Heart right ventricle (tissue), 16 donors: ENCODE measurements at regions not wholly inside any gene's neighbourhood (a gene's known extent, or its start where the extent isn't known, plus 50 kb on each side); places are given as distances from the start of the nearest gene placed in this dataset.

ENCODE experiments used
- ATAC-seq, 8 donors: fragments of 200-7000 bp; cut with Tn5 transposase; one replicate each; pipeline ENCODE4 v1.9.1; 2020; ENCODE audit warnings: mild to moderate bottlenecking in 8 of 8, moderate library complexity in 8 of 8, moderate number of reproducible peaks in 1 of 8
- DNase-seq, 2 donors: peaks; one replicate each; pipeline ENCODE4 v3.0.0-alpha.2; 2020
- H3K27ac ChIP-seq, 10 donors: fragments of 200-600 bp; sonication (generic) in 2 of 10; one replicate each; pipeline versions ENCODE4 v1.5.0 to v1.8.0; 2020 to 2022; ENCODE audit warnings: mild to moderate bottlenecking in 3 of 10
- H3K27me3 ChIP-seq, 7 donors: fragments of 200-600 bp; one replicate each; pipeline ENCODE4 v1.8.0; 2021 to 2022; ENCODE audit warnings: mild to moderate bottlenecking in 2 of 7
- H3K36me3 ChIP-seq, 9 donors: fragments of 200-600 bp; sonication (generic) in 1 of 9; one replicate each; pipeline versions ENCODE4 v1.5.0 to v1.8.0; 2020 to 2022; ENCODE audit warnings: mild to moderate bottlenecking in 2 of 9
- H3K4me1 ChIP-seq, 9 donors: fragments of 200-600 bp; sonication (generic) in 1 of 9; one replicate each; pipeline versions ENCODE4 v1.5.0 to v1.8.0; 2020 to 2022; ENCODE audit warnings: mild to moderate bottlenecking in 4 of 9
- H3K4me3 ChIP-seq, 10 donors: fragments of 200-600 bp; sonication (generic) in 2 of 10; one replicate each; pipeline versions ENCODE4 v1.5.0 to v1.8.0; 2020 to 2022; ENCODE audit warnings: mild to moderate bottlenecking in 7 of 10, moderate library complexity in 2 of 10
- H3K9me3 ChIP-seq, 11 donors: fragments of 200-600 bp in 10 of 11; sonication (generic) in 2 of 11; one replicate each; pipeline versions ENCODE4 v1.5.0 to v1.8.0; 2013 to 2022; ENCODE audit warnings: mild to moderate bottlenecking in 2 of 11, control low read depth in 1 of 11, moderate library complexity in 1 of 11
- WGBS, 2 donors: extraction: QIAGEN DNeasy Blood & Tissue Kit; methylation state at CpG; one replicate each; pipeline ENCODE4 v1.1.7; 2013; ENCODE audit warnings: inconsistent platforms in 1 of 2; 5-methylcytosine and 5-hydroxymethylcytosine counted together
- intact Hi-C, 10 donors: fragments of 100-400 bp; cut with DNase I; formaldehyde crosslinking; loops; one replicate each; pipeline versions ENCODE4 v1.11.1 to v1.14.2; 2022
- TF ChIP-seq, protein P1 (sequence below), 9 donors: fragments of 200-600 bp; sonication (generic) in 2 of 9; IDR thresholded peaks; one replicate each; pipeline versions ENCODE4 v1.5.0 to v1.8.0; 2021 to 2022; ENCODE audit warnings: antibody characterized with exemption in 9 of 9, mild to moderate bottlenecking in 5 of 9, moderate library complexity in 1 of 9
- donor health status: Arrhythmogenic right ventricular cardiomyopathy.
- donor health status: ischemic (EF 13 %, LVEDD 7.1; RV severe dilation, severe dysfunction).
- donor health status: healthy with polysubstance abuse.
- donor health status: DM: no; HTN: yes; CAD: no.
- donor health status: DM: no; HTN: no; CAD: no.
- donor health status: ischemic (EF 25% LVEDD 6.9; RV normal size, moderate dysfunction).
- donor health status: ischemic (EF 25% LVEDD 5.7; RV mildly dilated, moderate dysfunction).
- donor health status: healthy.
- donor health status: DM: yes; HTN: yes; CAD: no.
- donor health status: Ischemic cardiomyopathy.
- donor health status: ischemic (EF 35%, LVEDD 5.7; RV mildly dilated, moderate dysfunction).
- donor health status: nonischemic (EF 11% LVEDD 7.7; RV severe dilation, severe dysfunction).
- donor health status: DM: yes; HTN: yes; CAD: no.
- donor health status: PGD.
- donor health status: ischemic (EF 29% LVEDD 5.4; RV normal size, mild dysfunction).
- donor health status: nonischemic (EF 23%, LVEDD 6.1; RV moderate dilation, normal function).

DNA sequence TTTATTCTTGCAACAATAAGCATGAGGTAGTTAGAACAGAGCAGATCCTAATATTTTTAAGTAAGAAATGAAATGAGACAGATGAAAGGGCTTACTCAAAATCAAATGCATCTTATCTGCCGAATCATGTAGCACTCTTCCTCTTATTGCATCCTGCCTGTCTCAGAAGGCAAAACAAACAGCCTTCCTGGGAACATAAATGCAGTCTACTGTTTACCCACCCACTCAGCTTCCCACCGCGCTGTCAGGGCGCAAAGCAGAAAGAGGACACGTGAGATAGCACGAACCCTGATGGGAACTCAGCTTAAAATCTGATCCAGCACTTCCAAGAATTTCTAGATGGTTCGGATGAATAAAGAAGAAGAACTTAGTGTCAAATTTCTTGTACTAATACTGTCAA is 114.4 kb upstream of the CDK1 start:
- Histone ChIP-seq H3K4me3 (no peak overlapping the region), H3K4me1 (peaks cover 0 to 14% (median 0%) of the 10 kb centered on the region in 9 donors), H3K27ac (no peak overlapping the region), H3K27me3 (peaks cover 0 to 4% (median 0%) of the 10 kb centered on the region in 7 donors), H3K9me3 (peaks cover 0 to 4% (median 0%) of the 10 kb centered on the region in 11 donors), H3K36me3 (no peaks in the 10 kb centered on the region)
- no peak for ATAC-seq
- TF ChIP-seq, protein P1, sequence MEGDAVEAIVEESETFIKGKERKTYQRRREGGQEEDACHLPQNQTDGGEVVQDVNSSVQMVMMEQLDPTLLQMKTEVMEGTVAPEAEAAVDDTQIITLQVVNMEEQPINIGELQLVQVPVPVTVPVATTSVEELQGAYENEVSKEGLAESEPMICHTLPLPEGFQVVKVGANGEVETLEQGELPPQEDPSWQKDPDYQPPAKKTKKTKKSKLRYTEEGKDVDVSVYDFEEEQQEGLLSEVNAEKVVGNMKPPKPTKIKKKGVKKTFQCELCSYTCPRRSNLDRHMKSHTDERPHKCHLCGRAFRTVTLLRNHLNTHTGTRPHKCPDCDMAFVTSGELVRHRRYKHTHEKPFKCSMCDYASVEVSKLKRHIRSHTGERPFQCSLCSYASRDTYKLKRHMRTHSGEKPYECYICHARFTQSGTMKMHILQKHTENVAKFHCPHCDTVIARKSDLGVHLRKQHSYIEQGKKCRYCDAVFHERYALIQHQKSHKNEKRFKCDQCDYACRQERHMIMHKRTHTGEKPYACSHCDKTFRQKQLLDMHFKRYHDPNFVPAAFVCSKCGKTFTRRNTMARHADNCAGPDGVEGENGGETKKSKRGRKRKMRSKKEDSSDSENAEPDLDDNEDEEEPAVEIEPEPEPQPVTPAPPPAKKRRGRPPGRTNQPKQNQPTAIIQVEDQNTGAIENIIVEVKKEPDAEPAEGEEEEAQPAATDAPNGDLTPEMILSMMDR (IDR thresholded peaks at IDR 0.05), result no peak
- WGBS, 2 donors, result 56 to 60% methylated on average over 7 of the region's 7 CpGs
- no peak for DNase-seq
- intact Hi-C loops, result no loop called here

DNA sequence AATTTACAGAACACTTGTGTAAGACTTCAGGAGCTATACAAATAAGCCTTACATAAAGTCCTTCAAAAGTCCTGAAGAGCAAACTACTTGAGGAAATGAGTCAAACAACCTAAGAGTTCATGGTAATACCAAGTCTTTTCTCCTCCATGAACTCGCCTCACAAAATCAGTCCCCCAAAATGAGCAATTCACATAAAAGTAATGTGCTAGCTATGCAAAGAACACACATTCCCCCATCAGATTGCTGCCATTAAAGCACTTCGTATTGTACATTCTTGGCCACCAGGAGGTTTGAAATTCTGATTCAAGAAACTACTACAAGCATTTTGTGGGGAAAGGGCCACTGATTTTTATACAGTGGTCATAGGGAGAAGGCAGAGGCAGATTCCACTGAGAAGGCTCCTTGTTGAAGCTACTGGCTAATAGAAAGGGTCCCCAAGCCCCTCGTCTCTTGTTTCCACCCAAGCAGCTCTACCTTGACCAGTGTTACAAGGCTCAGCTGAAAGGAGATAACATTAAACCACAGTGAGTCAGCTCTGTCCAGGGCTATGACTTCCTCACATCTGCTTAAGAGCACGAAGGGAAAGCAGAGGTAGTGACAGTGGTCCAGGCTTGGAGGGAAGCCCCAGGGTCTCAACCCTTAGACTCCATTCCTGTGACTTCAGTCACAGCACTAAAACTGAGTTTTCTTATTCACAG is 115.2 kb upstream of the CDK1 start:
- peaks cover 0 to 4% (median 0%) of the 10 kb centered on the region in 7 donors for H3K27me3 ChIP-seq
- H3K9me3 ChIP-seq, result peaks cover 0 to 12% (median 0%) of the 10 kb centered on the region in 11 donors
- H3K36me3 ChIP-seq, result no peaks in the 10 kb centered on the region
- no peak for DNase-seq
- 69 to 80% methylated on average over 4 of the region's 4 CpGs for whole genome bisulfite sequencing, 2 donors
- intact Hi-C loops, result no loop called here
- peaks cover 0 to 14% (median 0%) of the 10 kb centered on the region in 9 donors for H3K4me1 ChIP-seq
- TF ChIP-seq, protein P1 (IDR thresholded peaks at IDR 0.05), result no peak
- no peak for ATAC-seq
- H3K27ac ChIP-seq, result no peak overlapping the region
- no peak overlapping the region for H3K4me3 ChIP-seq

- Histone ChIP-seq H3K27me3 (peaks cover 0 to 4% (median 0%) of the 10 kb centered on the region in 7 donors), H3K9me3 (peaks cover 0 to 15% (median 0%) of the 10 kb centered on the region in 11 donors), H3K27ac (no peak overlapping the region), H3K4me1 (peaks cover 0 to 14% (median 0%) of the 10 kb centered on the region in 9 donors), H3K36me3 (no peaks in the 10 kb centered on the region), H3K4me3 (no peak overlapping the region)
- no peak for DNase-seq
- WGBS, 2 donors, result 74 to 82% methylated on average over 7 of the region's 7 CpGs
- TF ChIP-seq, protein P1 (IDR thresholded peaks at IDR 0.05), result no peak
- intact Hi-C loops, result no loop called here
- ATAC-seq, result no peak
Measured at GRCh38 chr10:60661637-60662036, 116.6 kb upstream of the CDK1 start.

- no peaks in the 10 kb centered on the region for H3K36me3 ChIP-seq
- no peak for ATAC-seq
- TF ChIP-seq, protein P1 (IDR thresholded peaks at IDR 0.05), result no peak
- H3K27me3 ChIP-seq, result peaks cover 0 to 4% (median 0%) of the 10 kb centered on the region in 7 donors
- no peak for DNase-seq
- H3K27ac ChIP-seq, result no peak overlapping the region
- intact Hi-C loops, result no loop called here
- H3K4me3 ChIP-seq, result no peak overlapping the region
- WGBS, 2 donors, result 95 to 98% methylated on average over 1 of the region's 1 CpG
- H3K4me1 ChIP-seq, result peaks cover 0 to 10% (median 0%) of the 10 kb centered on the region in 9 donors
- peaks cover 0 to 15% (median 0%) of the 10 kb centered on the region in 11 donors for H3K9me3 ChIP-seq
Measured at GRCh38 chr10:60660625-60661024, 117.7 kb upstream of the CDK1 start.
